GM19099 (cell line): ENCODE measurements at regions not wholly inside any gene's neighbourhood (a gene's known extent, or its start where the extent isn't known, plus 50 kb on each side); places are given as distances from the start of the nearest gene placed in this dataset.

Source experiments
- POLR2A ChIP-seq: IDR thresholded peaks from 3 replicates; pipeline ENCODE4 v1.6.1; 2011; ENCODE audit warnings: low read depth; ENCODE audit not compliant: insufficient read length; ENCODE audit errors: extremely low read depth

DNA sequence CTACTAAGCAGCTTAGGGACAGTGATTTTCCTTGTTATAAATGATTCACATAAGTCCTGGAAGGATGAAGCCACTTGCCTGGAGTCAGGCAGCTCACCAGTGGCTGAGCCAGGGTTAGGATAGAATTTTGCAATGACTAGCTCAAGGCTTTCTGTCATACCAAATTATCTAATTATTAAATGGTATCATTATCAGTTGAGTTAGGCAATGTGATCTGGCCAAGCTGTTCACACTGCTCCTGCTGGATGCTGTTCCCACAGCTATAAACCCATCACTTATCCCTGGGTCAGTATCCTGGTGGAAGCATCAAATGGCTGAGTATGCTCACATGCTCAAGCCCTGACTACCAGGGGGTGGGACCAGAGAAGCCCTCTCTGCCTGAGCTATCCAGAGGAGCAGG is 235.2 kb downstream of the MTX2 start:
- no peak for TF ChIP-seq POLR2A

GRCh38 chr2:176507786-176508185 is 238.5 kb downstream of the MTX2 start:
- TF ChIP-seq POLR2A, result no peak

DNA sequence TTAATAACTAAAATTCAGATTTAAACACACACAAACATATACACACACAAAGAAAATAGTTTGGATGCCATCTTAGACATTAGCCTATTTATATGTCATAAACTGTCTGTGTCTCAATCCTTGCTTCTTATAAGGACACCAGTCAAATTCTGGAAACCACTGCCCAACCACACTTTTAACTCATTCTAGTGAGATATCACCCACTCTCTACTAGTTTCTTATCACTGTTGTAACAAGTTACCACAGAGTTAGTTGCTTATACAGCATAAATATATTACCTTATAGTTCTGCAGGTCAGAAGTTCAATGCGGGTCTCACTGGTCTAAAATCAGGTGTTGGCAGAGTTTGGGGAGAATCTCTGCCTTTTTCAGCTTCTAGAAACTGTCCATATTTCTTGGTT is 239.1 kb downstream of the MTX2 start:
- TF ChIP-seq POLR2A, result no peak

- TF ChIP-seq POLR2A, result no peak
Observed at GRCh38 chr2:176508984-176509740, 239.9 kb downstream of the MTX2 start.

- no peak for TF ChIP-seq POLR2A
Observed at GRCh38 chr2:176514276-176514675, 245.0 kb downstream of the MTX2 start.

DNA sequence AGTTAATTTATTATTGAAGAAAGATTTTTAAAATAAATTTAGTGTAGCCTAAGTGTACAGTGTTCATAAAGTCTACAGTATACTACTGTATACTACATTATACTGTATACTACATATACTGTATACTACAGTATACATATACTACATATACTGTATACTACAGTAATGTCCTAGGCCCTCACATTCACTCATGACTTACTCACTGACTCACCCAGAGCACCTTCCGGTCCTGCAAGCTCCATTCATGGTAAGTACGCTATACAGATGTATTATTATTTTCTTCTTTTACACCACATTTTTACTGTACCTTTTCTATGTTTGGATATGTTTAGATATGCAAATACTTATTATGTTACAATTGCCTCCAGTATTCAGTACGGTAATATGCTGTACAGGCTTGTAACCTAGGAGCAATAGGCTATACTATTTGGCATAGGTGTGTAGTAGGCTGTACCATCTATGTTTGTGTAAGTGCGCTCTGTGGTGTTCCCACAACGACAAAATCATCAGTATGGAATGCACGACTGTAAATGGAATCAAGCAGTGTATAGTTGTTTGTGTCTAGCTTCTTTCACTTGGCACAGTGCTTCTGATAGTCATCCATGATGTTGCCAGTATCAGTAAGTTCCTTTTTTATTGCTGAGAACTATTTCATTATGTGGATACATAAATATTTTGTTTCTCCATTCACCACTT is 245.7 kb downstream of the MTX2 start:
- no peak for TF ChIP-seq POLR2A

DNA sequence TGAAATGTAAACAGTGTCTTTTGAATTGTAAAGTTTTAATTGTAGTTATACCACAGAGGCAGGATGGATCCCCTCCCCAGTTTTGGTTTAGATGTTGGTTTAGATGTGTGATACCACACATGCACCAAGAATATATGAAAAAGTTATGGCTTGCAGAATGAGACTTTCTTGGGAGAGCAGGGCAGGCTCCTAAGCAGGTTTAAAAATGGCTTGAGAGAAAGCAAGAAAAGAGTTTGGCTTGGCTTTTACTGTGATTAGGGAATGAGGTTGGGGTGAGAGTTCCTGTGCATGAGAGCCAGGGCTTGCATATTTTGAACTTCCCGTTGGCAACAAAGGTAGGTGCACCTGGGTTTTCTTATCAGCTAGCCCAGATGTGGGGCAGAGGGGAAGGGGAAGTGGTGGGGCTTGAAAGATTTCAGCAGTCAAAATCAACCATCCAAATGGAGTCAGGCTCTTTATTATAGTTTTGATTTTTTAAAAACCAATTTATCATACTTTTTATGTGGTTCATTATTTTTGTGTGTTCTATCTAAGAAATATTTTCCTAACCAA is 246.9 kb downstream of the MTX2 start:
- TF ChIP-seq POLR2A, result no peak

DNA sequence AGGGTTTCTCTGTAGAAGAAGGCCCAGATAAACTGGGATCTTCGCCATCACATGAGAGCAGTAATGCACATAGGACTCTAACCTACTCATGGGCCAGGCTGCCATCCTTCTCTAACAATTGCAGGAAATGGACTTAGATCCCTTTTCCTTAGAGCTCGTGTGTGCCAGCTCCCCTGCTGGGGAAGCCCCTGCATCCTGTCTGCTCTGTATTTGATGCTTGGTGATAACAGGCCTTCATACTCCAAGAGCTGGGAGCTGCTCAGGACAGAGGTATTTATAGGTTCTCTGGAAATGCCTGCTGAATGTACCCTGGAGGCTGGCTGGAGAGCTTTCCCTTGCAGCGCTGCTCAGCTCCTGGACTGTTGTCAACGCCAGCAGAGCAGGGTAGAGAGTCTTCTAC is 249.6 kb downstream of the MTX2 start:
- TF ChIP-seq POLR2A, result no peak

DNA sequence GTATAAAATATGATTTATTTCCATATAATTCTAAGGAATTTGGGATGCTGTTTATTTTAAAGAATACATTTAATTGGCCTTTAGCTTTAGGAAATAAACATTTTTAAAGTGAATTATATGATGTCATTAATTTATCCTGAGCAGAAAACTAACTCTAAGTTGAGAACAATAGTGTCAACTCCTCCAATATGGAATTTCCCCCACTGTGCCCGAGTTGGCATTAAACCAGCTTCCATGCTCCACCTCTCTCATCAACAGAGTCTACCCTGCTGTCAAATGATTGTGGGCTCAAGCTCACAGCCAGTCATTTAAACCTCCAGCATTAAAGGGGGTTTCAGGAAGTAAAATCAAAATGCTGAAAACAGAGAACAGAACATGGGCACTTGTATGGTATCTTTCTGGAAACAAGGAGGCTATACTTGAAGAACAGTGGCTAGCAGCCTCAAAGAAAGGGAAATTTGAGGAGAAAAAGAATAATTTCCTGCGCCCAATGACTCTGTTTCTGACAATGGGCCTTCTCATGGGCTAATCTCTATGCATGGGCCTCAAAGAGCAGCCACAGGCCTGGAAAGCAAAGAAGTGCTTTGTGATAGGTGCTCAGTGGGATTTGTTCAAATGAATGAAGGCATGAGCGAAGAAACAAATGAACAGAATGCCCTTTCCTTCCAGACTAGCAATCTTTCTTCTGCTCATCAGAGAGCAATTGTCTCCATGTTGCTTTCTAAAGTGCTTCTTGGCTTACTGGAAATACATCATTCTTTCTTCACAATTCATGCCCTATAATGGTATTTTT is 252.8 kb downstream of the MTX2 start:
- TF ChIP-seq POLR2A, result no peak

- no peak for TF ChIP-seq POLR2A
Observed at GRCh38 chr2:176525086-176525485, 255.8 kb downstream of the MTX2 start.

- TF ChIP-seq POLR2A, result no peak
Observed at GRCh38 chr2:176526995-176527901, 258.0 kb downstream of the MTX2 start.

GRCh38 chr2:176531608-176532007 is 262.4 kb downstream of the MTX2 start:
- TF ChIP-seq POLR2A, result no peak

GRCh38 chr2:176533505-176534193 is 264.4 kb downstream of the MTX2 start:
- TF ChIP-seq POLR2A, result no peak

GRCh38 chr2:176534798-176535466 is 265.7 kb downstream of the MTX2 start:
- TF ChIP-seq POLR2A, result no peak
